Esophagus squamous epithelium (tissue), 4 donors: ENCODE measurements at regions not wholly inside any gene's neighbourhood (a gene's known extent, or its start where the extent isn't known, plus 50 kb on each side); places are given as distances from the start of the nearest gene placed in this dataset.

Experiments
- CTCF ChIP-seq, 6 experiments: fragments of 450-650 bp in 4 of 6; fragments of 200-600 bp in 2 of 6; sonication (generic) in 2 of 6; IDR thresholded peaks; one replicate each; pipeline ENCODE4 v1.5.1; 2016 to 2019; ENCODE audit warnings: antibody characterized with exemption in 6 of 6, mild to moderate bottlenecking in 4 of 6, moderate library complexity in 4 of 6
- POLR2A ChIP-seq, 4 donors: fragments of 450-650 bp; IDR thresholded peaks; one replicate each; pipeline ENCODE4 v1.6.1; 2017; ENCODE audit warnings: antibody characterized with exemption in 4 of 4, mild to moderate bottlenecking in 4 of 4, moderate library complexity in 3 of 4

DNA sequence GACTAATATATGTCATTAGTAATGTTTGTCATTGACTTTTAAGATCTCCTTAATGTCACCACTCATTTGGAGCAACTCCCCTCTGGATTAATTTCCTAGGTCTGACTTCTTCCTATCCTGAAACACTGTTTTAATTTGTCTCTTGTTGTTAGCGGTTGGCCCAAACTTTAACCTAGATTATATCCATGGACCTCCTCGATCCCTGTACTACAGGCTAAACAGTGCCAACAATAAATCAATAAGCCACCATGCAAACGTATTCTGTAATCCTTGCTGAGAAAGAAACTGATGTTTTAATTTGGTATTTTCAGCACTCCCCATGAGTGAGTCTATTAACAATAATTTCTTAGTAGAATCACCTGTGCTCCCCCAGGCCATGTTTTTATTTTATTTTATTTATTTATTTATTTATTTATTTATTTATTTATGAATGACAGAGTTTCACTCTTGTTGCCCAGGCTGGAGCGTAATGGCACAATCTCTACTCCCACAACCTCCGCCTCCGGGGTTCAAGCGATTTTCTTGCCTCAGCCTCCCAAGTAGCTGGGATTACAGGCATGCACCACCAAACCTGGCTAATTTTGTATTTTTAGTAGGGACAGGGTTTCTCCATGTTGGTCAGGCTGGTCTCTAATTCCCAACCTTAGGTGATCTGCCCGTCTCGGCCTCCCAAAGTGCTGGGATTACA lies 204.1 kb downstream of the IL15 start:
- TF ChIP-seq CTCF (IDR thresholded peaks at IDR 0.05) (no peak), POLR2A (IDR thresholded peaks at IDR 0.05) (no peak)
